ENCODE measurements at regions not wholly inside any gene's neighbourhood (a gene's known extent, or its start where the extent isn't known, plus 50 kb on each side); places are given as distances from the start of the nearest gene placed in this dataset.

- peak overlapping the region in 1 of 2 donors; percentile 31 for H3K27ac Mint-ChIP-seq
- H3K27me3 Mint-ChIP-seq: peaks cover 7 to 30% of the 10 kb centered on the region in 2 donors
- peaks cover 5 to 13% of the 10 kb centered on the region in 2 donors for H3K4me1 Mint-ChIP-seq (ENCODE audit: low read depth in 2 of 2)
- no peak overlapping the region for H3K4me3 Mint-ChIP-seq
- H3K36me3 Mint-ChIP-seq (ENCODE audit: insufficient read depth): no peaks in the 10 kb centered on the region
- H3K9me3 Mint-ChIP-seq: no peaks in the 10 kb centered on the region
- no peak for DNase-seq
- no peak for ATAC-seq (replicated peaks)
Measured at GRCh38 chr2:216320852-216321251, 51.4 kb downstream of the MARCHF4 start.

GRCh38 chr2:216319771-216320170 lies 52.5 kb downstream of the MARCHF4 start:
- ATAC-seq (replicated peaks): no peak
- peaks cover 5 to 13% of the 10 kb centered on the region in 2 donors for H3K4me1 Mint-ChIP-seq (ENCODE audit: low read depth in 2 of 2)
- H3K36me3 Mint-ChIP-seq (ENCODE audit: insufficient read depth): peaks cover 3% of the 10 kb centered on the region
- H3K27me3 Mint-ChIP-seq: peaks cover 7 to 30% of the 10 kb centered on the region in 2 donors
- H3K9me3 Mint-ChIP-seq: no peaks in the 10 kb centered on the region
- DNase-seq: no peak
- H3K27ac Mint-ChIP-seq: no peak overlapping the region
- no peak overlapping the region for H3K4me3 Mint-ChIP-seq

- H3K9me3 Mint-ChIP-seq: no peaks in the 10 kb centered on the region
- peak overlapping the region in 1 of 2 donors; percentile 3 for H3K4me3 Mint-ChIP-seq
- DNase-seq: no peak
- H3K27me3 Mint-ChIP-seq: peaks cover 5 to 31% of the 10 kb centered on the region in 2 donors
- peaks cover 5 to 13% of the 10 kb centered on the region in 2 donors for H3K4me1 Mint-ChIP-seq (ENCODE audit: low read depth in 2 of 2)
- H3K36me3 Mint-ChIP-seq (ENCODE audit: insufficient read depth): peaks cover 3% of the 10 kb centered on the region
- ATAC-seq (replicated peaks): no peak
- peak overlapping the region in 1 of 2 donors; percentile 58 for H3K27ac Mint-ChIP-seq
Measured at GRCh38 chr2:216318521-216318874, 53.8 kb downstream of the MARCHF4 start.

GRCh38 chr2:216317831-216318520 lies 54.3 kb downstream of the MARCHF4 start:
- Mint-ChIP-seq H3K27ac (peak overlapping the region; percentile 36 to 58), H3K4me3 (peak overlapping the region in 1 of 2 donors; percentile 3), H3K27me3 (peaks cover under 1 to 32% of the 10 kb centered on the region in 2 donors), H3K9me3 (no peaks in the 10 kb centered on the region), H3K36me3 (ENCODE audit: insufficient read depth) (peaks cover 3% of the 10 kb centered on the region), H3K4me1 (ENCODE audit: low read depth in 2 of 2) (peaks cover 5 to 13% of the 10 kb centered on the region in 2 donors)
- DNase-seq (no peak), ATAC-seq (replicated peaks) (no peak)

- DNase-seq: no peak
- no peak for ATAC-seq (replicated peaks)
- H3K36me3 Mint-ChIP-seq (ENCODE audit: insufficient read depth): peaks cover 3% of the 10 kb centered on the region
- no peaks in the 10 kb centered on the region for H3K9me3 Mint-ChIP-seq
- H3K4me1 Mint-ChIP-seq (ENCODE audit: low read depth in 2 of 2): peaks cover 5 to 13% of the 10 kb centered on the region in 2 donors
- peaks cover 8 to 34% of the 10 kb centered on the region in 2 donors for H3K27me3 Mint-ChIP-seq
- H3K27ac Mint-ChIP-seq: no peak overlapping the region
- no peak overlapping the region for H3K4me3 Mint-ChIP-seq
Measured at GRCh38 chr2:216316743-216317142, 55.5 kb downstream of the MARCHF4 start.

GRCh38 chr2:216315802-216316603 lies 56.3 kb downstream of the MARCHF4 start:
- H3K4me1 Mint-ChIP-seq (ENCODE audit: low read depth in 2 of 2): peaks cover 5 to 13% of the 10 kb centered on the region in 2 donors
- H3K4me3 Mint-ChIP-seq: no peak overlapping the region
- peaks cover 3% of the 10 kb centered on the region for H3K36me3 Mint-ChIP-seq (ENCODE audit: insufficient read depth)
- no peaks in the 10 kb centered on the region for H3K9me3 Mint-ChIP-seq
- no peak overlapping the region for H3K27ac Mint-ChIP-seq
- no peak for ATAC-seq (replicated peaks)
- H3K27me3 Mint-ChIP-seq: peaks cover 8 to 28% of the 10 kb centered on the region in 2 donors
- DNase-seq: no peak

GRCh38 chr2:216312441-216312840 lies 59.8 kb downstream of the MARCHF4 start:
- DNase-seq: no peak
- peaks cover 3% of the 10 kb centered on the region for H3K36me3 Mint-ChIP-seq (ENCODE audit: insufficient read depth)
- H3K9me3 Mint-ChIP-seq: no peaks in the 10 kb centered on the region
- H3K4me3 Mint-ChIP-seq: no peak overlapping the region
- no peak for ATAC-seq (replicated peaks)
- H3K27me3 Mint-ChIP-seq: peaks cover 8 to 19% of the 10 kb centered on the region in 2 donors
- H3K27ac Mint-ChIP-seq: no peak overlapping the region
- H3K4me1 Mint-ChIP-seq (ENCODE audit: low read depth in 2 of 2): no peaks in the 10 kb centered on the region

- Mint-ChIP-seq H3K4me1 (ENCODE audit: low read depth in 2 of 2) (no peaks in the 10 kb centered on the region), H3K36me3 (ENCODE audit: insufficient read depth) (no peaks in the 10 kb centered on the region), H3K4me3 (no peak overlapping the region), H3K27me3 (peaks cover 8 to 23% of the 10 kb centered on the region in 2 donors), H3K9me3 (no peaks in the 10 kb centered on the region), H3K27ac (no peak overlapping the region)
- ATAC-seq (replicated peaks) (no peak), DNase-seq (no peak)
Measured at GRCh38 chr2:216308576-216308975, 63.7 kb downstream of the MARCHF4 start.

GRCh38 chr2:216307496-216307895 lies 64.8 kb downstream of the MARCHF4 start:
- no peaks in the 10 kb centered on the region for H3K9me3 Mint-ChIP-seq
- H3K27ac Mint-ChIP-seq: no peak overlapping the region

GRCh38 chr2:216306868-216307267 lies 65.4 kb downstream of the MARCHF4 start:
- no peak overlapping the region for H3K27ac Mint-ChIP-seq
- H3K9me3 Mint-ChIP-seq: no peaks in the 10 kb centered on the region
- H3K4me1 Mint-ChIP-seq (ENCODE audit: low read depth in 2 of 2): no peaks in the 10 kb centered on the region
- H3K4me3 Mint-ChIP-seq: no peak overlapping the region
- H3K36me3 Mint-ChIP-seq (ENCODE audit: insufficient read depth): no peaks in the 10 kb centered on the region
- peaks cover 0 to 8% of the 10 kb centered on the region in 2 donors for H3K27me3 Mint-ChIP-seq
- DNase-seq (no peak), ATAC-seq (replicated peaks) (no peak)

More at GRCh38 chr2:216307496-216307895, 64.8 kb downstream of the MARCHF4 start:
- ATAC-seq (replicated peaks): no peak
- Mint-ChIP-seq H3K4me3 (no peak overlapping the region), H3K36me3 (ENCODE audit: insufficient read depth) (no peaks in the 10 kb centered on the region), H3K27me3 (peaks cover 2 to 12% of the 10 kb centered on the region in 2 donors), H3K4me1 (ENCODE audit: low read depth in 2 of 2) (no peaks in the 10 kb centered on the region)
- no peak for DNase-seq

GRCh38 chr2:216305574-216305973 lies 66.7 kb downstream of the MARCHF4 start:
- ATAC-seq (replicated peaks): no peak
- Mint-ChIP-seq H3K4me3 (no peak overlapping the region), H3K9me3 (no peaks in the 10 kb centered on the region), H3K4me1 (ENCODE audit: low read depth in 2 of 2) (no peaks in the 10 kb centered on the region), H3K27ac (no peak overlapping the region), H3K27me3 (peaks cover 6 to 18% of the 10 kb centered on the region in 2 donors), H3K36me3 (ENCODE audit: insufficient read depth) (no peaks in the 10 kb centered on the region)
- no peak for DNase-seq

- no peak for ATAC-seq (replicated peaks)
- no peaks in the 10 kb centered on the region for H3K9me3 Mint-ChIP-seq
- DNase-seq: no peak
- no peak overlapping the region for H3K4me3 Mint-ChIP-seq
- no peak overlapping the region for H3K27ac Mint-ChIP-seq
- peaks cover 6 to 18% of the 10 kb centered on the region in 2 donors for H3K27me3 Mint-ChIP-seq
- H3K36me3 Mint-ChIP-seq (ENCODE audit: insufficient read depth): no peaks in the 10 kb centered on the region
- H3K4me1 Mint-ChIP-seq (ENCODE audit: low read depth in 2 of 2): no peaks in the 10 kb centered on the region
Measured at GRCh38 chr2:216302981-216303676, 69.2 kb downstream of the MARCHF4 start.

- no peak for ATAC-seq (replicated peaks)
- Mint-ChIP-seq H3K4me1 (ENCODE audit: low read depth in 2 of 2) (peaks cover 3 to 4% of the 10 kb centered on the region in 2 donors), H3K9me3 (no peaks in the 10 kb centered on the region)
Measured at GRCh38 chr2:216300906-216301305, 71.4 kb downstream of the MARCHF4 start.

More at GRCh38 chr2:216300906-216301305, 71.4 kb downstream of the MARCHF4 start:
- peaks cover 6 to 11% of the 10 kb centered on the region in 2 donors for H3K27me3 Mint-ChIP-seq
- no peak overlapping the region for H3K27ac Mint-ChIP-seq
- H3K36me3 Mint-ChIP-seq (ENCODE audit: insufficient read depth): no peaks in the 10 kb centered on the region
- H3K4me3 Mint-ChIP-seq: no peak overlapping the region
- DNase-seq: no peak
